ENCODE measurements at regions not wholly inside any gene's neighbourhood (a gene's known extent, or its start where the extent isn't known, plus 50 kb on each side); places are given as distances from the start of the nearest gene placed in this dataset.

DNA sequence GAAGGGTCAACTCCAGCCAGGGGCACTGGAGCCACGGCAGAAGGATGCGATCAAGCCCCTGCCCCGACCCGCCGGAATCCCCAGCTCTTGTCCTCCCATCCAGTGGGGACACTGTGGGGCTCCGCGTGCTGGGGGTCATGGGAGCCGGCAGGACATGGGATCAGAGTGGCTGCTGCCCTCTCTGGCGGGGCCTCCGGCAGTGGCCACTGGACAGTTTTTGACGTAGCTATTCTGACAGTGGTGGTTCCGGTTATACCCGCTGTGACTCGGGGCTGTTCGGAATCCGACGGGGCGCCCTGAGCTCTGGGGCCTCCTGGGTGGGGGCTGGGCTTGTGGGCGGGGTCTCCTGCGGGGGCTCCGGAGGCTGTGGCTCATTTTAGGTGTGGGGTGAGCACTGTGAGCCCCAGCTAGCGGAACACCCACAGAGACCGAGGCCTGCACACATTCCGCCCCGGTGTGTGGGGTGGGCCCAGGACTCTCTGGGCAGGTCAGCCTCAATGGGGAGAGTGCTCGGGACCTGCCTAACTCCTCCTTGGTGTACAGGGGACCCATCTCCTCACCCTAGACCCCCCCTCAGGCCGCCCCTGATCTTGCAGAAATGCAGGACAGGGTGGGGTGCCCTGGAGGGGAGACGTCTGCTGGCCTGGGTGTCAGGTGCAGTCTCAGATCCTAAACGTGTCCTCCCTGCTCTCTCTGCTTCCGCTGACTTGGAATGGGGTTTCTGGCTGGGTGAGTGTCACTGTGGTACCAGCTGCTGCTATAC is 374.2 kb downstream of the TMEM121 start:
- Histone ChIP-seq H3K79me1 (ENCODE audit: low read depth, low read length) (no peaks in the 10 kb centered on the region), H2AFZ (ENCODE audit: low read length) (no peak overlapping the region), H2BK15ac (ENCODE audit: low read length) (no peak overlapping the region), H2BK12ac (ENCODE audit: low read depth, low read length) (no peak overlapping the region), H2BK5ac (ENCODE audit: low read depth, low read length) (no peak overlapping the region), H3K23ac (ENCODE audit: insufficient read length) (no peak overlapping the region), H4K5ac (ENCODE audit: insufficient read length, low read depth, low read length) (no peak overlapping the region), H3K27me3 (replicated peaks in 1 of 4; ENCODE audit: control insufficient read depth in 3 of 4, extremely low read depth in 1 of 4, insufficient read depth in 3 of 4, low read length in 3 of 4) (no peaks in the 10 kb centered on the region), H3K36me3 (ENCODE audit: control insufficient read depth in 2 of 4, insufficient read depth in 4 of 4, low read length in 3 of 4) (no peaks in the 10 kb centered on the region), H3K4ac (replicated peaks; ENCODE audit: insufficient read length, low read depth, low read length) (no peak overlapping the region), H4K20me1 (replicated peaks in 1 of 2; ENCODE audit: control insufficient read depth in 1 of 2, insufficient read depth in 2 of 2, low read length in 2 of 2) (no peaks in the 10 kb centered on the region), H3K79me2 (ENCODE audit: control insufficient read depth in 1 of 2, insufficient read depth in 2 of 2, low read length in 2 of 2) (no peaks in the 10 kb centered on the region), H2AK5ac (ENCODE audit: low read depth, low read length) (no peak overlapping the region), H3K27ac (ENCODE audit: low read depth, low read length) (no peak overlapping the region), H3K4me1 (replicated peaks in 1 of 4; ENCODE audit: control insufficient read depth in 3 of 4, insufficient read depth in 4 of 4, low read length in 3 of 4) (no peaks in the 10 kb centered on the region), H3K14ac (ENCODE audit: insufficient read length) (no peak overlapping the region), H3K18ac (ENCODE audit: extremely low read depth, low read length) (no peak overlapping the region), H3K56ac (replicated peaks; ENCODE audit: insufficient read length, low read depth, low read length) (no peak overlapping the region), H3K23me2 (ENCODE audit: low read depth, low read length) (no peaks in the 10 kb centered on the region), H2BK120ac (replicated peaks; ENCODE audit: low read depth, low read length) (no peak overlapping the region), H2BK20ac (ENCODE audit: low read length) (no peak overlapping the region), H3K9me3 (ENCODE audit: insufficient read depth in 2 of 2, low read depth in 1 of 2, low read length in 1 of 2) (peaks cover 62 to 98% of the 10 kb centered on the region in 2 experiments), H4K91ac (replicated peaks; ENCODE audit: insufficient read length, low read length) (no peak overlapping the region), H3K9ac (replicated peaks in 1 of 4; ENCODE audit: extremely low read depth in 1 of 4, low read depth in 3 of 4, low read length in 3 of 4) (no peak overlapping the region), H4K8ac (ENCODE audit: extremely low read depth, insufficient read depth, low read length) (no peak overlapping the region), H3K4me3 (ENCODE audit: extremely low read depth in 1 of 4, insufficient read depth in 2 of 4, low read depth in 3 of 4, low read length in 4 of 4) (no peak overlapping the region), H3K4me2 (ENCODE audit: insufficient read depth in 1 of 2, low read depth in 2 of 2, low read length in 2 of 2) (no peak overlapping the region)
- DNase-seq (ENCODE audit: low read depth in 1 of 2, low spot score in 2 of 2) (no peak), FAIRE-seq (no peak)
- WGBS, 2 experiments (ENCODE audit: extremely low coverage in 1 of 2, insufficient coverage in 1 of 2, insufficient read length in 1 of 2, insufficient replicate concordance in 2 of 2, low coverage in 1 of 2, low lambda C conversion rate in 2 of 2, missing lambda C conversion rate in 1 of 2): 85% methylated on average over 16 of the region's 30 CpGs; no CpG with 5 or more reads in 1 of the 2 experiments
- TF ChIP-seq JUN (IDR thresholded peaks at IDR 0.05; ENCODE audit: low read depth, low read length): no peak
- TF ChIP-seq TAF7 (optimal IDR thresholded peaks at IDR 0.05; ENCODE audit: borderline replicate concordance, low read depth, low read length): no peak
- TF ChIP-seq POLR2A (IDR thresholded peaks at IDR 0.05; ENCODE audit: control extremely low read depth in 1 of 2, low read depth in 2 of 2, low read length in 2 of 2): no peak
- TF ChIP-seq, protein P1, sequence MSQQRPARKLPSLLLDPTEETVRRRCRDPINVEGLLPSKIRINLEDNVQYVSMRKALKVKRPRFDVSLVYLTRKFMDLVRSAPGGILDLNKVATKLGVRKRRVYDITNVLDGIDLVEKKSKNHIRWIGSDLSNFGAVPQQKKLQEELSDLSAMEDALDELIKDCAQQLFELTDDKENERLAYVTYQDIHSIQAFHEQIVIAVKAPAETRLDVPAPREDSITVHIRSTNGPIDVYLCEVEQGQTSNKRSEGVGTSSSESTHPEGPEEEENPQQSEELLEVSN (IDR thresholded peaks at IDR 0.05): no peak
- TF ChIP-seq RAD21 (IDR thresholded peaks at IDR 0.05 in 1 of 2, conservative IDR thresholded peaks at IDR 0.05 in 1 of 2; ENCODE audit: low read depth in 2 of 2, low read length in 2 of 2): no peak
- no peak for TF ChIP-seq KDM4A (IDR thresholded peaks at IDR 0.05; ENCODE audit: low read depth, low read length, severe bottlenecking)
- no peak for TF ChIP-seq CREB1 (IDR thresholded peaks at IDR 0.05)
- ChIA-PET POLR2A (ENCODE audit: partially characterized antibody) (no interaction called here), CTCF (ENCODE audit: partially characterized antibody) (no interaction called here)

Data from H1 (cell line).